WTC11 (cell line): ENCODE measurements at regions not wholly inside any gene's neighbourhood (a gene's known extent, or its start where the extent isn't known, plus 50 kb on each side); places are given as distances from the start of the nearest gene placed in this dataset.

Experiments
- ATAC-seq: fragments of 200-7000 bp; cut with Tn5 transposase; 2 replicates; pipeline ENCODE4 v1.10.0; 2021; ENCODE audit warnings: mild to moderate bottlenecking, moderate library complexity
- CTCF ChIA-PET: fragments of 300-600 bp; sonication (Branson Sonifier 250); formaldehyde crosslinking; loops from one replicate; lab custom pipeline; 2021; ENCODE audit warnings: antibody characterized with exemption; lab: Charles Lee
- POLR2A ChIA-PET: fragments of 350-600 bp; sonication (Branson Sonifier 250); formaldehyde crosslinking; loops from one replicate; lab custom pipeline; 2021; ENCODE audit warnings: antibody characterized with exemption; lab: Charles Lee
- DNase-seq: peaks from one replicate; pipeline ENCODE4 v3.0.0; 2021; ENCODE audit warnings: low spot score
- H3K27ac Mint-ChIP-seq: 2 replicates; pipeline ENCODE4 v1.8.0; 2021; ENCODE audit warnings: mixed read lengths
- H3K27me3 Mint-ChIP-seq: 2 replicates; pipeline ENCODE4 v1.8.0; 2021; ENCODE audit warnings: low read depth, mild to moderate bottlenecking, moderate library complexity, mixed read lengths
- H3K36me3 Mint-ChIP-seq: 2 replicates; pipeline ENCODE4 v1.8.0; 2021; ENCODE audit warnings: mixed read lengths
- H3K4me1 Mint-ChIP-seq: 2 replicates; pipeline ENCODE4 v1.8.0; 2022; ENCODE audit warnings: mixed read lengths
- H3K4me3 Mint-ChIP-seq: 2 replicates; pipeline ENCODE4 v1.8.0; 2021; ENCODE audit warnings: mild to moderate bottlenecking, moderate library complexity, mixed read lengths
- H3K9me3 Mint-ChIP-seq: 2 replicates; pipeline ENCODE4 v1.8.0; 2021; ENCODE audit warnings: mixed read lengths
- ELF4 ChIP-seq: sonication (generic); formaldehyde crosslinking; IDR thresholded peaks from 2 replicates; pipeline ENCODE4 v1.8.1; 2022; ENCODE audit warnings: low read depth, mild to moderate bottlenecking, moderate library complexity, missing genetic modification reagents
- FOXK1 ChIP-seq: sonication (generic); formaldehyde crosslinking; IDR thresholded peaks from 2 replicates; pipeline ENCODE4 v1.8.0; 2022; ENCODE audit warnings: mild to moderate bottlenecking, moderate library complexity, missing genetic modification reagents
- JUN ChIP-seq: sonication (generic); formaldehyde crosslinking; IDR thresholded peaks from 2 replicates; pipeline ENCODE4 v1.8.0; 2023; ENCODE audit warnings: mild to moderate bottlenecking, missing genetic modification reagents
- NFYB ChIP-seq: sonication (generic); formaldehyde crosslinking; conservative IDR thresholded peaks from 2 replicates; pipeline ENCODE4 v1.8.0; 2022; ENCODE audit warnings: low read depth, missing genetic modification reagents
- NR1H2 ChIP-seq: sonication (generic); formaldehyde crosslinking; IDR thresholded peaks from 2 replicates; pipeline ENCODE4 v1.9.0; 2021; ENCODE audit warnings: mild to moderate bottlenecking, moderate library complexity, missing genetic modification reagents
- PRRX2 ChIP-seq: fragments of 250-450 bp; sonication (Bioruptor Pico); IDR thresholded peaks from 2 replicates; pipeline ENCODE4 v1.8.0; 2021; ENCODE audit warnings: mild to moderate bottlenecking
- TP53 ChIP-seq: sonication (generic); formaldehyde crosslinking; IDR thresholded peaks from 2 replicates; pipeline ENCODE4 v1.8.1; 2023; ENCODE audit warnings: mild to moderate bottlenecking, missing genetic modification reagents
- ZNF121 ChIP-seq: sonication (generic); formaldehyde crosslinking; IDR thresholded peaks from 2 replicates; pipeline ENCODE4 v1.8.0; 2023; ENCODE audit warnings: missing genetic modification reagents
- ZNF138 ChIP-seq: sonication (generic); formaldehyde crosslinking; conservative IDR thresholded peaks from 2 replicates; pipeline ENCODE4 v1.8.1; 2022; ENCODE audit warnings: mild to moderate bottlenecking, moderate library complexity, missing genetic modification reagents
- ZNF263 ChIP-seq: sonication (generic); formaldehyde crosslinking; IDR thresholded peaks from 2 replicates; pipeline ENCODE4 v1.8.1; 2022; ENCODE audit warnings: low read depth, mild to moderate bottlenecking, moderate library complexity, missing genetic modification reagents
- ZNF396 ChIP-seq: fragments of 250-450 bp; sonication (Bioruptor Pico); IDR thresholded peaks from 2 replicates; pipeline ENCODE4 v1.8.0; 2021; ENCODE audit warnings: mild to moderate bottlenecking, moderate library complexity, borderline replicate concordance
- TF ChIP-seq, protein P1 (sequence below): fragments of 250-450 bp; sonication (Bioruptor Pico); IDR thresholded peaks from 2 replicates; pipeline ENCODE4 v2.1.2; 2022; ENCODE audit warnings: mild to moderate bottlenecking, moderate library complexity
- TF ChIP-seq, protein P2 (sequence below): fragments of 250-450 bp; sonication (Bioruptor Pico); conservative IDR thresholded peaks from 2 replicates; pipeline ENCODE4 v1.9.0; 2021; ENCODE audit warnings: mild to moderate bottlenecking
- TF ChIP-seq, protein P3 (sequence below): sonication (generic); formaldehyde crosslinking; IDR thresholded peaks from 2 replicates; pipeline ENCODE4 v1.8.0; 2023; ENCODE audit warnings: mild to moderate bottlenecking, missing genetic modification reagents
- TF ChIP-seq, protein P4 (sequence below): sonication (generic); formaldehyde crosslinking; IDR thresholded peaks from 2 replicates; pipeline ENCODE4 v1.8.1; 2022; ENCODE audit warnings: missing genetic modification reagents, borderline replicate concordance
- TF ChIP-seq, protein P5 (sequence below): sonication (generic); formaldehyde crosslinking; conservative IDR thresholded peaks from 2 replicates; pipeline ENCODE4 v1.8.1; 2022; ENCODE audit warnings: mild to moderate bottlenecking, missing genetic modification reagents
- TF ChIP-seq, protein P6 (sequence below): sonication (generic); formaldehyde crosslinking; IDR thresholded peaks from 2 replicates; pipeline ENCODE4 v1.8.0; 2022; ENCODE audit warnings: mild to moderate bottlenecking, missing genetic modification reagents
- TF ChIP-seq, protein P7 (sequence below): sonication (generic); formaldehyde crosslinking; IDR thresholded peaks from 2 replicates; pipeline ENCODE4 v1.8.0; 2022; ENCODE audit warnings: mild to moderate bottlenecking, missing genetic modification reagents
- TF ChIP-seq, protein P8 (sequence below): fragments of 250-450 bp; sonication (Bioruptor Pico); IDR thresholded peaks from 2 replicates; pipeline ENCODE4 v1.8.0; 2021; ENCODE audit warnings: mild to moderate bottlenecking
- TF ChIP-seq, protein P9 (sequence below): fragments of 200-600 bp; IDR thresholded peaks from 2 replicates; pipeline ENCODE4 v1.8.0; 2022; ENCODE audit warnings: antibody characterized with exemption
- TF ChIP-seq, protein P10 (sequence below): sonication (generic); formaldehyde crosslinking; IDR thresholded peaks from 2 replicates; pipeline ENCODE4 v1.8.1; 2022; ENCODE audit warnings: mild to moderate bottlenecking, missing genetic modification reagents, moderate library complexity, borderline replicate concordance
- TF ChIP-seq, protein P11 (sequence below): sonication (generic); formaldehyde crosslinking; IDR thresholded peaks from 2 replicates; pipeline ENCODE4 v1.8.1; 2023; ENCODE audit warnings: mild to moderate bottlenecking, missing genetic modification reagents, moderate library complexity

DNA sequence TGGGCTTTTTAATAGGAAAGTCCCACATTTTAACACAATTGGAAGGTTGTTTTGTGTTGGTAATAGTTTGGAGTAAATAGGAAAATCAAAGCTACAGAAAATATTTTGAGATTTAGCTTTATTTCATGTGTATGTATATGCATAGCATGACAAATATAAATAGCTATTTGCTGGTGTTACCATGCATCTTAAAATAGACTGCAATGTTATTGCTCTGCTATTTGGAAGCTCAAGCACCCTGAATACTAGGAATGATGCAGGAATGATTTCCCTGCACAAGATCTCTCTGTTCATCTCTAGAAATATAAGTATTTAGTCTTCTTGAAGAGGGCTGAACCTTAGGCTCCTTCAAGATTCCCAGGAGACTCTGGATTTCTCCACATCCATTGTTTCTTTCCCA, 268.3 kb upstream of the POGK start (continued):
- TF ChIP-seq PRRX2 (no peak), FOXK1 (no peak), NFYB (CRISPR knock-in tag) (no peak), ZNF138 (CRISPR knock-in tag) (no peak), ELF4 (CRISPR knock-in tag) (no peak), ZNF396 (CRISPR knock-in tag) (no peak), TP53 (CRISPR knock-in tag) (no peak)
- TF ChIP-seq, protein P1, sequence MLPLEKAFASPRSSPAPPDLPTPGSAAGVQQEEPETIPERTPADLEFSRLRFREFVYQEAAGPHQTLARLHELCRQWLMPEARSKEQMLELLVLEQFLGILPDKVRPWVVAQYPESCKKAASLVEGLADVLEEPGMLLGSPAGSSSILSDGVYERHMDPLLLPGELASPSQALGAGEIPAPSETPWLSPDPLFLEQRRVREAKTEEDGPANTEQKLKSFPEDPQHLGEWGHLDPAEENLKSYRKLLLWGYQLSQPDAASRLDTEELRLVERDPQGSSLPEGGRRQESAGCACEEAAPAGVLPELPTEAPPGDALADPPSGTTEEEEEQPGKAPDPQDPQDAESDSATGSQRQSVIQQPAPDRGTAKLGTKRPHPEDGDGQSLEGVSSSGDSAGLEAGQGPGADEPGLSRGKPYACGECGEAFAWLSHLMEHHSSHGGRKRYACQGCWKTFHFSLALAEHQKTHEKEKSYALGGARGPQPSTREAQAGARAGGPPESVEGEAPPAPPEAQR (CRISPR knock-in tag): no peak
- TF ChIP-seq, protein P2, sequence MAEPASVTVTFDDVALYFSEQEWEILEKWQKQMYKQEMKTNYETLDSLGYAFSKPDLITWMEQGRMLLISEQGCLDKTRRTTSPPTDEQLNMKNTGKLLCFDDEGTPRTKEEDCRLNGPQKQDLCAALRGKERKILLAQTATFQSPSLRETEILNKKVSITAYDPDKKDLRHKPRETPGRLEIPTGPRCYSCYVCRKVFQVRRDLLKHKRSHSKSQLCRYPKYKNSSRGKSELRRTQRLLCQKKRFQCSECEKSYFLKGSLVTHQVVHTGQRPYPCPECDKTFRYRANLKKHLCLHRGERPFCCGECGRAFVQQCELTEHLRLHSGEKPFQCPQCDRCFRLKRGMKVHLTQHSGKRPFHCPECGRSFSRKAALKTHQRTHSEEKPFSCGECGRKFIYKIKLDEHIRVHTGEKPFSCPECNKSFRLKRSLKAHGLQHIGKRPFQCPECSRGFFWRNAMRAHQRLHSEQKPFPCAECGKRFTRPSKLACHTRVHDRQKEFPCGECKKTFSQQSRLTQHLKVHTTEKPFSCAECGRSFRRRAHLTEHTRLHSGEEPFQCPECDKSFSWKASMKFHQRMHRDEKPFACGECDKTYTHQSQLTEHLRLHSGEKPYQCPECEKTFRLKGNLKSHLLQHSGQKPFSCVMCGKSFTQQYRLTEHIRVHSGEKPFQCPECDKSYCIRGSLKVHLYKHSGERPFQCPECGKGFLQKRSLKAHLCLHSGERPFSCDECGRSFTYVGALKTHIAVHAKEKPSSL (CRISPR knock-in tag): no peak
- TF ChIP-seq, all 79 proteins: peak for 0

DNA sequence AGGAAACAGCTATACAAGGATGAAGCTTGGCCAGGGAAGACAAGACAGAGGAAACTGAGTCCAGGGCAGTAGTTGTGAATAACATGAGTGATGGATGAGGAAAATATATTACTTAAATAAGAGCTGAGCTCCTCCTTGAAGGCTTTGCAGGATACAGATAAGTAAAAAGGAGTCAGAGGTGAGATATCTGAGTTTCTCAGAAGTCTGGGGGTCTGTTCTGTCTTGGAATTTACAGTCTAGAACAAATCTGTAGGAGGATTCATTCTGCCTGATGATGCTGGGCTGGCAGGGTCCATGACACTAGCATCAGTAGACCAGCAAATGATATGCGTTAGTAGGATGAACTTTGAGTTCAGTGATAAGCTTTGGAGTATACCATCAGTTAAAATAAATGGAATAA, 266.1 kb upstream of the POGK start:
- Mint-ChIP-seq H3K27ac (no peak overlapping the region), H3K27me3 (no peaks in the 10 kb centered on the region), H3K9me3 (peaks cover 26% of the 10 kb centered on the region), H3K4me1 (no peaks in the 10 kb centered on the region), H3K36me3 (peaks cover 6% of the 10 kb centered on the region), H3K4me3 (no peak overlapping the region)
- DNase-seq (no peak), ATAC-seq (no peak)
- POLR2A ChIA-PET: no interaction called here
- TF ChIP-seq, protein P3, sequence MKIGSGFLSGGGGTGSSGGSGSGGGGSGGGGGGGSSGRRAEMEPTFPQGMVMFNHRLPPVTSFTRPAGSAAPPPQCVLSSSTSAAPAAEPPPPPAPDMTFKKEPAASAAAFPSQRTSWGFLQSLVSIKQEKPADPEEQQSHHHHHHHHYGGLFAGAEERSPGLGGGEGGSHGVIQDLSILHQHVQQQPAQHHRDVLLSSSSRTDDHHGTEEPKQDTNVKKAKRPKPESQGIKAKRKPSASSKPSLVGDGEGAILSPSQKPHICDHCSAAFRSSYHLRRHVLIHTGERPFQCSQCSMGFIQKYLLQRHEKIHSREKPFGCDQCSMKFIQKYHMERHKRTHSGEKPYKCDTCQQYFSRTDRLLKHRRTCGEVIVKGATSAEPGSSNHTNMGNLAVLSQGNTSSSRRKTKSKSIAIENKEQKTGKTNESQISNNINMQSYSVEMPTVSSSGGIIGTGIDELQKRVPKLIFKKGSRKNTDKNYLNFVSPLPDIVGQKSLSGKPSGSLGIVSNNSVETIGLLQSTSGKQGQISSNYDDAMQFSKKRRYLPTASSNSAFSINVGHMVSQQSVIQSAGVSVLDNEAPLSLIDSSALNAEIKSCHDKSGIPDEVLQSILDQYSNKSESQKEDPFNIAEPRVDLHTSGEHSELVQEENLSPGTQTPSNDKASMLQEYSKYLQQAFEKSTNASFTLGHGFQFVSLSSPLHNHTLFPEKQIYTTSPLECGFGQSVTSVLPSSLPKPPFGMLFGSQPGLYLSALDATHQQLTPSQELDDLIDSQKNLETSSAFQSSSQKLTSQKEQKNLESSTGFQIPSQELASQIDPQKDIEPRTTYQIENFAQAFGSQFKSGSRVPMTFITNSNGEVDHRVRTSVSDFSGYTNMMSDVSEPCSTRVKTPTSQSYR (CRISPR knock-in tag): no peak
- TF ChIP-seq, protein P4, sequence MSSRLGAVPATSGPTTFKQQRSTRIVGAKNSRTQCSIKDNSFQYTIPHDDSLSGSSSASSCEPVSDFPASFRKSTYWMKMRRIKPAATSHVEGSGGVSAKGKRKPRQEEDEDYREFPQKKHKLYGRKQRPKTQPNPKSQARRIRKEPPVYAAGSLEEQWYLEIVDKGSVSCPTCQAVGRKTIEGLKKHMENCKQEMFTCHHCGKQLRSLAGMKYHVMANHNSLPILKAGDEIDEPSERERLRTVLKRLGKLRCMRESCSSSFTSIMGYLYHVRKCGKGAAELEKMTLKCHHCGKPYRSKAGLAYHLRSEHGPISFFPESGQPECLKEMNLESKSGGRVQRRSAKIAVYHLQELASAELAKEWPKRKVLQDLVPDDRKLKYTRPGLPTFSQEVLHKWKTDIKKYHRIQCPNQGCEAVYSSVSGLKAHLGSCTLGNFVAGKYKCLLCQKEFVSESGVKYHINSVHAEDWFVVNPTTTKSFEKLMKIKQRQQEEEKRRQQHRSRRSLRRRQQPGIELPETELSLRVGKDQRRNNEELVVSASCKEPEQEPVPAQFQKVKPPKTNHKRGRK (CRISPR knock-in tag): no peak
- no peak for TF ChIP-seq ZNF121 (CRISPR knock-in tag)
- TF ChIP-seq, protein P5, sequence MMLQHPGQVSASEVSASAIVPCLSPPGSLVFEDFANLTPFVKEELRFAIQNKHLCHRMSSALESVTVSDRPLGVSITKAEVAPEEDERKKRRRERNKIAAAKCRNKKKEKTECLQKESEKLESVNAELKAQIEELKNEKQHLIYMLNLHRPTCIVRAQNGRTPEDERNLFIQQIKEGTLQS (CRISPR knock-in tag): no peak
- TF ChIP-seq, protein P6, sequence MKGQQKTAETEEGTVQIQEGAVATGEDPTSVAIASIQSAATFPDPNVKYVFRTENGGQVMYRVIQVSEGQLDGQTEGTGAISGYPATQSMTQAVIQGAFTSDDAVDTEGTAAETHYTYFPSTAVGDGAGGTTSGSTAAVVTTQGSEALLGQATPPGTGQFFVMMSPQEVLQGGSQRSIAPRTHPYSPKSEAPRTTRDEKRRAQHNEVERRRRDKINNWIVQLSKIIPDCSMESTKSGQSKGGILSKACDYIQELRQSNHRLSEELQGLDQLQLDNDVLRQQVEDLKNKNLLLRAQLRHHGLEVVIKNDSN (CRISPR knock-in tag): no peak
- TF ChIP-seq JUN (CRISPR knock-in tag): no peak
- TF ChIP-seq ZNF263 (CRISPR knock-in tag): no peak
- TF ChIP-seq, protein P7, sequence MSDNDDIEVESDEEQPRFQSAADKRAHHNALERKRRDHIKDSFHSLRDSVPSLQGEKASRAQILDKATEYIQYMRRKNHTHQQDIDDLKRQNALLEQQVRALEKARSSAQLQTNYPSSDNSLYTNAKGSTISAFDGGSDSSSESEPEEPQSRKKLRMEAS (CRISPR knock-in tag): no peak
- TF ChIP-seq, protein P8, sequence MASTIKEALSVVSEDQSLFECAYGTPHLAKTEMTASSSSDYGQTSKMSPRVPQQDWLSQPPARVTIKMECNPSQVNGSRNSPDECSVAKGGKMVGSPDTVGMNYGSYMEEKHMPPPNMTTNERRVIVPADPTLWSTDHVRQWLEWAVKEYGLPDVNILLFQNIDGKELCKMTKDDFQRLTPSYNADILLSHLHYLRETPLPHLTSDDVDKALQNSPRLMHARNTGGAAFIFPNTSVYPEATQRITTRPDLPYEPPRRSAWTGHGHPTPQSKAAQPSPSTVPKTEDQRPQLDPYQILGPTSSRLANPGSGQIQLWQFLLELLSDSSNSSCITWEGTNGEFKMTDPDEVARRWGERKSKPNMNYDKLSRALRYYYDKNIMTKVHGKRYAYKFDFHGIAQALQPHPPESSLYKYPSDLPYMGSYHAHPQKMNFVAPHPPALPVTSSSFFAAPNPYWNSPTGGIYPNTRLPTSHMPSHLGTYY: no peak
- TF ChIP-seq, protein P9, sequence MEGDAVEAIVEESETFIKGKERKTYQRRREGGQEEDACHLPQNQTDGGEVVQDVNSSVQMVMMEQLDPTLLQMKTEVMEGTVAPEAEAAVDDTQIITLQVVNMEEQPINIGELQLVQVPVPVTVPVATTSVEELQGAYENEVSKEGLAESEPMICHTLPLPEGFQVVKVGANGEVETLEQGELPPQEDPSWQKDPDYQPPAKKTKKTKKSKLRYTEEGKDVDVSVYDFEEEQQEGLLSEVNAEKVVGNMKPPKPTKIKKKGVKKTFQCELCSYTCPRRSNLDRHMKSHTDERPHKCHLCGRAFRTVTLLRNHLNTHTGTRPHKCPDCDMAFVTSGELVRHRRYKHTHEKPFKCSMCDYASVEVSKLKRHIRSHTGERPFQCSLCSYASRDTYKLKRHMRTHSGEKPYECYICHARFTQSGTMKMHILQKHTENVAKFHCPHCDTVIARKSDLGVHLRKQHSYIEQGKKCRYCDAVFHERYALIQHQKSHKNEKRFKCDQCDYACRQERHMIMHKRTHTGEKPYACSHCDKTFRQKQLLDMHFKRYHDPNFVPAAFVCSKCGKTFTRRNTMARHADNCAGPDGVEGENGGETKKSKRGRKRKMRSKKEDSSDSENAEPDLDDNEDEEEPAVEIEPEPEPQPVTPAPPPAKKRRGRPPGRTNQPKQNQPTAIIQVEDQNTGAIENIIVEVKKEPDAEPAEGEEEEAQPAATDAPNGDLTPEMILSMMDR: no peak
- TF ChIP-seq, protein P10, sequence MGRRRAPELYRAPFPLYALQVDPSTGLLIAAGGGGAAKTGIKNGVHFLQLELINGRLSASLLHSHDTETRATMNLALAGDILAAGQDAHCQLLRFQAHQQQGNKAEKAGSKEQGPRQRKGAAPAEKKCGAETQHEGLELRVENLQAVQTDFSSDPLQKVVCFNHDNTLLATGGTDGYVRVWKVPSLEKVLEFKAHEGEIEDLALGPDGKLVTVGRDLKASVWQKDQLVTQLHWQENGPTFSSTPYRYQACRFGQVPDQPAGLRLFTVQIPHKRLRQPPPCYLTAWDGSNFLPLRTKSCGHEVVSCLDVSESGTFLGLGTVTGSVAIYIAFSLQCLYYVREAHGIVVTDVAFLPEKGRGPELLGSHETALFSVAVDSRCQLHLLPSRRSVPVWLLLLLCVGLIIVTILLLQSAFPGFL (CRISPR knock-in tag): no peak
- no peak for TF ChIP-seq NR1H2
- TF ChIP-seq, protein P11, sequence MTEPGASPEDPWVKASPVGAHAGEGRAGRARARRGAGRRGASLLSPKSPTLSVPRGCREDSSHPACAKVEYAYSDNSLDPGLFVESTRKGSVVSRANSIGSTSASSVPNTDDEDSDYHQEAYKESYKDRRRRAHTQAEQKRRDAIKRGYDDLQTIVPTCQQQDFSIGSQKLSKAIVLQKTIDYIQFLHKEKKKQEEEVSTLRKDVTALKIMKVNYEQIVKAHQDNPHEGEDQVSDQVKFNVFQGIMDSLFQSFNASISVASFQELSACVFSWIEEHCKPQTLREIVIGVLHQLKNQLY (CRISPR knock-in tag): no peak
- CTCF ChIA-PET: no interaction called here
